ENCODE measurements at regions not wholly inside any gene's neighbourhood (a gene's known extent, or its start where the extent isn't known, plus 50 kb on each side); places are given as distances from the start of the nearest gene placed in this dataset.

DNA sequence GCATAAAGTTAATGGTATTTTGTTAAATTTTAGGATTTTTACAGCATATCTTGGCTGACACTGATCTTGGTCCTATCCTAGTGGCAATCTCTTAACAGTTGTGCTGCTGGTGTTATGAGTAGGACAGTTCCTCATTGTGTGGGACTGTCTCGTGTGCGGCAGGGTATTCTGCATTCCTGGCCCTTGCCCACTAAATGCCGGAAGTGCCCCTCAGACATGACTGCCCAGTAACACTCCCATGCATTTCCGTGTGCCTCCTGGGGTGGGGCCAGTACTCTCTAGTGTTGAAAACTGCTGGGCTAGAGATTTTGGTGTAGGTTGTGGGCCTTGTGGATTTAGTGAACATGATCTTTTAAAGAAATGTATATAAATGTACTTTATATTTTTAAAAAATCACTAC lies 227.1 kb upstream of the DMRT1 start:
- H3K4me3 ChIP-seq: no peak overlapping the region
- no peaks in the 10 kb centered on the region for H3K9me3 ChIP-seq

DNA sequence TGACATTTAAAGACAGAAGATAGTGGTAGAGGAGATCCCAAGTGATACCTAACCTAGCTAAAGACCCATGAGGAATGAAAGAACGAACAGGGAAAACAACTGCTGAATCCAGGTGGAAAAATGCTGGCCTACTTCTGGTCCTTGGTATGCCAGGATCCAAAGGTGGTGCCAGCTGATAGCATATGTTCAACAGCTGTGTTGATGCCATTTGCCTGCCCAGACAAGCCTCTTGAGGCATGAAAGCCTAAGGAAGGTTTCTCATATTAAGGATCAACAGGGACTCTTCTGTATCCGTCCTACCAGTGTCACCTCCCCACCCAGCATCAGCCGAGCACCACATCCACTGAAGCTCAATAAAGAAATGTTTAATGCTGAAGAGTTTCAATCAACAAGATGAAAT lies 225.7 kb upstream of the DMRT1 start:
- ATAC-seq: no peak
- 64 to 85% (median 69%) methylated on average over 3 of the region's 3 CpGs for WGBS, 4 donors

More for the DNA sequence above, 227.1 kb upstream of the DMRT1 start:
- intact Hi-C loops (cut with DNase I): loop anchor here (2.0 to 10.0 kb wide), 10 partner anchors 80 to 393 kb away; no protein-coding TSS in a partner anchor
- DNase-seq: peak in 1 of 5 donors; percentile 29
- peaks cover 0 to 70% (median 31%) of the 10 kb centered on the region in 12 donors for H3K4me1 ChIP-seq
- no peaks in the 10 kb centered on the region for H3K36me3 ChIP-seq
- peak in 3 of 4 donors; percentile 27 to 54 (median 38) for ATAC-seq
- no peaks in the 10 kb centered on the region for H3K27me3 ChIP-seq
- 11 to 31% (median 25%) methylated on average over 4 of the region's 4 CpGs for WGBS, 4 donors
- TF ChIP-seq POLR2A (IDR thresholded peaks at IDR 0.05): no peak
- TF ChIP-seq, protein P1, sequence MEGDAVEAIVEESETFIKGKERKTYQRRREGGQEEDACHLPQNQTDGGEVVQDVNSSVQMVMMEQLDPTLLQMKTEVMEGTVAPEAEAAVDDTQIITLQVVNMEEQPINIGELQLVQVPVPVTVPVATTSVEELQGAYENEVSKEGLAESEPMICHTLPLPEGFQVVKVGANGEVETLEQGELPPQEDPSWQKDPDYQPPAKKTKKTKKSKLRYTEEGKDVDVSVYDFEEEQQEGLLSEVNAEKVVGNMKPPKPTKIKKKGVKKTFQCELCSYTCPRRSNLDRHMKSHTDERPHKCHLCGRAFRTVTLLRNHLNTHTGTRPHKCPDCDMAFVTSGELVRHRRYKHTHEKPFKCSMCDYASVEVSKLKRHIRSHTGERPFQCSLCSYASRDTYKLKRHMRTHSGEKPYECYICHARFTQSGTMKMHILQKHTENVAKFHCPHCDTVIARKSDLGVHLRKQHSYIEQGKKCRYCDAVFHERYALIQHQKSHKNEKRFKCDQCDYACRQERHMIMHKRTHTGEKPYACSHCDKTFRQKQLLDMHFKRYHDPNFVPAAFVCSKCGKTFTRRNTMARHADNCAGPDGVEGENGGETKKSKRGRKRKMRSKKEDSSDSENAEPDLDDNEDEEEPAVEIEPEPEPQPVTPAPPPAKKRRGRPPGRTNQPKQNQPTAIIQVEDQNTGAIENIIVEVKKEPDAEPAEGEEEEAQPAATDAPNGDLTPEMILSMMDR (IDR thresholded peaks at IDR 0.05): no peak
- H3K27ac ChIP-seq: peak overlapping the region; percentile 3 to 79 (median 44)

DNA sequence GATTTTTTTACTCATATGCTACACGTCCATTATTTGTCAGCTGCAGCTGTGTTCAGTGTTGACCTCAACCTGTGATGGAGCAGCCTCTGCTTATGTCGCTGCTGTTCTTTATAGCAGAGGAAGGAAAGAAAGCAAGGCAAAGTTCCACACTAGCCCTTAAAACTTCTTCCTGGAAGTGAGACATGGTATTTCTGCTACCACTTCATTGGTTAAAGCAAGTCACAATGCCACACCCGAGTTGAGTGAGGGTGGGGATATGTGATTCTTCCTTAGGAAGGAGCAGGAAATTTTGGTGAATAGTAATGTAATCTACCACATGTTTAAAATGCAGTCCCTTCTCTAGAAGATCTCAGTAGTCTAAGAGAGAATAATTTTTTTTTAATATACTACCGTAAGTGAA lies 224.8 kb upstream of the DMRT1 start:
- Histone ChIP-seq H3K4me1 (peaks cover 0 to 68% (median 34%) of the 10 kb centered on the region in 12 donors), H3K36me3 (no peaks in the 10 kb centered on the region), H3K27me3 (no peaks in the 10 kb centered on the region), H3K4me3 (no peak overlapping the region), H3K9me3 (no peaks in the 10 kb centered on the region), H3K27ac (peak overlapping the region in 6 of 12 donors; percentile 8 to 71 (median 44))
- DNase-seq: no peak
- TF ChIP-seq, protein P1 (IDR thresholded peaks at IDR 0.05): no peak
- TF ChIP-seq POLR2A (IDR thresholded peaks at IDR 0.05): no peak
- ATAC-seq: no peak
- intact Hi-C loops (cut with DNase I): loop anchor here in 4 of 10 donors (2.0 to 10.0 kb wide), 3 partner anchors 78 to 388 kb away; no protein-coding TSS in a partner anchor
- WGBS, 4 donors: 32 to 55% (median 41%) methylated on average over 4 of the region's 4 CpGs

More for the DNA sequence above, 225.7 kb upstream of the DMRT1 start:
- H3K9me3 ChIP-seq: no peaks in the 10 kb centered on the region
- H3K4me1 ChIP-seq: peaks cover 0 to 68% (median 33%) of the 10 kb centered on the region in 12 donors
- no peak for DNase-seq
- no peaks in the 10 kb centered on the region for H3K36me3 ChIP-seq
- H3K4me3 ChIP-seq: no peak overlapping the region
- H3K27me3 ChIP-seq: no peaks in the 10 kb centered on the region
- peak overlapping the region in 7 of 12 donors; percentile 12 to 79 (median 40) for H3K27ac ChIP-seq
- intact Hi-C loops (cut with DNase I): loop anchor here in 7 of 10 donors (2.0 to 10.0 kb wide), 4 partner anchors 79 to 389 kb away; no protein-coding TSS in a partner anchor
- TF ChIP-seq, protein P1 (IDR thresholded peaks at IDR 0.05): no peak
- TF ChIP-seq POLR2A (IDR thresholded peaks at IDR 0.05): no peak

DNA sequence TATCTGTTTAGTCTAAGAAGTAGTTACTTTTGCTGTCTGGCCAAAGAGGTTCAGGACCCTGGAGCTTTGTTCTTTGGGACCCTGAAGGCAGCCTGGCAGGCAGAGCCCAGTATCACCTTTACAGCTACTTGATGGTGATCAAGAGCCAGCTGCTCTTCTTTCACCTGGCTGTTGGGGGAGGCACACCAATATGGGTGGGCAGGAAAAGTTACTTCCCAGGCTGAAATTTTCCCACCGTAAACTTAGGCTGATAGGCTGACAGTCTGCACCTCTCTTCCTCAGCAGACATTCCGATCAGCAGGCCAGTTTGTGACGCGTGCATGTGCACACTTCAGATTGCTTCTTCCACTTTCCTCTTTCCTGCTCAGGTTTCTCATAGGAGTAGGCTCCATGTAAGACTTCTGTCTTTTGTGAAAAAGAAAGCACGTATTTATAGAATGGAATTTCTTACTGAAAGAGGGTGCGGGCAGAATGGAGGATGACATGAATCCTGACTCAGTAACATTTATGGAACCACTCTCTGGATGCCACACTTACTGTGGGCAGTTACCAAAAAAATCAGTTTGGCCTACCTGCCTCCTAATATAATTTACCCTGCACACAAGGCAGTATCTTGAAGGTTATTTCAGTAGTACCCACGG lies 223.9 kb upstream of the DMRT1 start:
- Histone ChIP-seq H3K9me3 (no peaks in the 10 kb centered on the region), H3K36me3 (no peaks in the 10 kb centered on the region), H3K4me3 (no peak overlapping the region), H3K4me1 (peaks cover 0 to 64% (median 37%) of the 10 kb centered on the region in 12 donors), H3K27me3 (no peaks in the 10 kb centered on the region), H3K27ac (peak overlapping the region in 9 of 12 donors; percentile 10 to 71 (median 40))
- no peak for TF ChIP-seq POLR2A (IDR thresholded peaks at IDR 0.05)
- TF ChIP-seq, protein P1 (IDR thresholded peaks at IDR 0.05): no peak
- DNase-seq (peak in 1 of 5 donors; percentile 40), ATAC-seq (peak in 1 of 4 donors; percentile 12)
- intact Hi-C loops (cut with DNase I): loop anchor here in 4 of 10 donors (2.0 to 10.0 kb wide), 3 partner anchors 77 to 387 kb away; no protein-coding TSS in a partner anchor
- 53 to 65% (median 57%) methylated on average over 7 of the region's 7 CpGs for WGBS, 4 donors

All from heart left ventricle (tissue), 16 donors.